22Rv1 (cell line): ENCODE measurements at regions not wholly inside any gene's neighbourhood (a gene's known extent, or its start where the extent isn't known, plus 50 kb on each side); places are given as distances from the start of the nearest gene placed in this dataset.

Source experiments
- H3K27ac ChIP-seq: fragments of 450-650 bp; 2 replicates; pipeline ENCODE4 v1.5.1; 2017
- CTCF ChIP-seq: fragments of 450-650 bp; IDR thresholded peaks from 2 replicates; pipeline ENCODE4 v1.5.1; 2017; ENCODE audit warnings: mild to moderate bottlenecking
- ZFX ChIP-seq: fragments of 450-650 bp; IDR thresholded peaks from 2 replicates; pipeline ENCODE4 v1.6.1; 2017; ENCODE audit warnings: antibody characterized with exemption, borderline replicate concordance

GRCh38 chr11:96447208-96448110 is 57.6 kb downstream of the JRKL start:
- no peak for TF ChIP-seq ZFX
- TF ChIP-seq CTCF, result no peak
- no peak overlapping the region for H3K27ac ChIP-seq

GRCh38 chr11:96448225-96448624 is 58.4 kb downstream of the JRKL start:
- TF ChIP-seq ZFX (no peak), CTCF (no peak)

GRCh38 chr11:96456111-96456510 is 66.3 kb downstream of the JRKL start:
- H3K27ac ChIP-seq, result no peak overlapping the region
- TF ChIP-seq CTCF, result no peak
- TF ChIP-seq ZFX, result no peak

More at GRCh38 chr11:96448225-96448624, 58.4 kb downstream of the JRKL start:
- H3K27ac ChIP-seq, result no peak overlapping the region

GRCh38 chr11:96459751-96460150 is 69.9 kb downstream of the JRKL start:
- H3K27ac ChIP-seq, result no peak overlapping the region
- no peak for TF ChIP-seq CTCF

GRCh38 chr11:96461871-96462270 is 72.1 kb downstream of the JRKL start:
- TF ChIP-seq ZFX, result no peak
- TF ChIP-seq CTCF, result no peak
- no peak overlapping the region for H3K27ac ChIP-seq

- H3K27ac ChIP-seq, result peak overlapping the region; percentile 12; the same call in 1 of the 2 replicates
- TF ChIP-seq ZFX (no peak), CTCF (peak; percentile 73)
These were observed 75.0 kb downstream of the JRKL start for GRCh38 chr11:96464700-96465307.

- TF ChIP-seq CTCF (no peak), ZFX (no peak)
- no peak overlapping the region for H3K27ac ChIP-seq
These were observed 75.7 kb downstream of the JRKL start for GRCh38 chr11:96465512-96465911.
